Neutrophil (primary cell): ENCODE measurements at regions not wholly inside any gene's neighbourhood (a gene's known extent, or its start where the extent isn't known, plus 50 kb on each side); places are given as distances from the start of the nearest gene placed in this dataset.

ENCODE experiments used
- H3K27ac ChIP-seq: fragments of 200-600 bp; sonication (generic); 2 replicates; pipeline ENCODE4 v1.5.1; 2016; ENCODE audit warnings: mild to moderate bottlenecking, moderate library complexity
- H3K27me3 ChIP-seq: fragments of 200-600 bp; sonication (generic); 2 replicates; pipeline ENCODE4 v1.6.0; 2016; ENCODE audit warnings: mild to moderate bottlenecking
- H3K36me3 ChIP-seq: fragments of 200-600 bp; sonication (generic); 2 replicates; pipeline ENCODE4 v1.5.1; 2017
- H3K4me1 ChIP-seq, 2 experiments: fragments of 200-600 bp in 1 of 2; sonication (generic) in 1 of 2; 1 replicate in 1 of 2; 2 replicates in 1 of 2; pipeline versions ENCODE4 v1.5.1 to v1.6.1; 2013 to 2016; ENCODE audit warnings: low read depth in 1 of 2, low read length in 1 of 2, mild to moderate bottlenecking in 1 of 2, moderate library complexity in 1 of 2; ENCODE audit not compliant: control insufficient read depth in 1 of 2, insufficient read depth in 1 of 2
- H3K4me3 ChIP-seq, 2 experiments: fragments of 200-600 bp in 1 of 2; sonication (generic) in 1 of 2; 1 replicate in 1 of 2; 2 replicates in 1 of 2; pipeline ENCODE4 v1.5.1; 2013 to 2016; ENCODE audit warnings: low read depth in 1 of 2, low read length in 1 of 2, mild to moderate bottlenecking in 1 of 2, moderate library complexity in 1 of 2
- H3K9me3 ChIP-seq: fragments of 200-600 bp; sonication (generic); 2 replicates; pipeline ENCODE4 v1.5.1; 2016
- TF ChIP-seq, protein P1 (sequence below): fragments of 200-600 bp; sonication (generic); IDR thresholded peaks from 2 replicates; pipeline ENCODE4 v1.5.1; 2016; ENCODE audit warnings: antibody characterized with exemption

DNA sequence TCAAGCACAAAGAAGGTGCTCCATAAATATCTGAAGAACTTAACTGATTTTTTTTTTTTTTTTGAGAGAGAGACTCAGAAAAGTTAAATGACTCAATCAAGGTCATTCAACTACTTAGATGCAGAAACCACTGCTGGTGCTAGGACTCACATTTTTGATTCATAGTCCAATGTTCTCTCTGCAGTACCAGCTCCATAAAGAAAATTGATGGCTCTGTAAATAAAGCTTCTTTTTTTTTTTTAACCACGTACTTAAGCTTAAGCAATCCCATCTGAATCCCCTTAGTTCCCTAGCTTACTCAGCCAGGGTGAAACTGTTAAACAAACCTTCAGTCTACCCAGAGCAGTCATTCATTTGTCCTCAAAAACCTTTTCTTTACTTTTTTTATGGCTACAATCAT, 657.0 kb upstream of the WWC1 start:
- Histone ChIP-seq H3K27ac (no peak overlapping the region), H3K9me3 (no peaks in the 10 kb centered on the region), H3K36me3 (no peaks in the 10 kb centered on the region), H3K4me1 (no peaks in the 10 kb centered on the region), H3K27me3 (no peaks in the 10 kb centered on the region), H3K4me3 (no peak overlapping the region)
- TF ChIP-seq, protein P1, sequence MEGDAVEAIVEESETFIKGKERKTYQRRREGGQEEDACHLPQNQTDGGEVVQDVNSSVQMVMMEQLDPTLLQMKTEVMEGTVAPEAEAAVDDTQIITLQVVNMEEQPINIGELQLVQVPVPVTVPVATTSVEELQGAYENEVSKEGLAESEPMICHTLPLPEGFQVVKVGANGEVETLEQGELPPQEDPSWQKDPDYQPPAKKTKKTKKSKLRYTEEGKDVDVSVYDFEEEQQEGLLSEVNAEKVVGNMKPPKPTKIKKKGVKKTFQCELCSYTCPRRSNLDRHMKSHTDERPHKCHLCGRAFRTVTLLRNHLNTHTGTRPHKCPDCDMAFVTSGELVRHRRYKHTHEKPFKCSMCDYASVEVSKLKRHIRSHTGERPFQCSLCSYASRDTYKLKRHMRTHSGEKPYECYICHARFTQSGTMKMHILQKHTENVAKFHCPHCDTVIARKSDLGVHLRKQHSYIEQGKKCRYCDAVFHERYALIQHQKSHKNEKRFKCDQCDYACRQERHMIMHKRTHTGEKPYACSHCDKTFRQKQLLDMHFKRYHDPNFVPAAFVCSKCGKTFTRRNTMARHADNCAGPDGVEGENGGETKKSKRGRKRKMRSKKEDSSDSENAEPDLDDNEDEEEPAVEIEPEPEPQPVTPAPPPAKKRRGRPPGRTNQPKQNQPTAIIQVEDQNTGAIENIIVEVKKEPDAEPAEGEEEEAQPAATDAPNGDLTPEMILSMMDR = no peak

DNA sequence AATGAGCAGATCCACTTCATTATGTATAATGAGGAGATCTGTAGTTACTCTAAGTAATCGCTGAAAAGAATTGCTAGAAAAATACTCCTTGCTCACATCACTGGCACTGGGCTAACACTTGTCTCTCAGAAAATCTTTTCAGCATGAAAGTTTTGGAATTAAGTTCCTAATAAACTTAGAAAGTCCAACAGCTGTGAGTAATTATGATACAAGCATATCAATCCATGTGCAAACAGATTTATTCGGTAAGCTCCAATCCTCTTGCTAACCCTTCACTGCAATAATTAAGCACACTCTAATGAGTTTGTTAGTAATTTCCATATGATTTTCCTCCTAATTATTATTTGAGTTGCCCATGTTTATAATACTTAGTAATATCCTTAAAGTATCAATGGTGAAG, 652.6 kb upstream of the WWC1 start:
- Histone ChIP-seq H3K27me3 (no peaks in the 10 kb centered on the region), H3K9me3 (no peaks in the 10 kb centered on the region), H3K27ac (no peak overlapping the region), H3K4me3 (no peak overlapping the region), H3K36me3 (no peaks in the 10 kb centered on the region), H3K4me1 (no peaks in the 10 kb centered on the region)
- TF ChIP-seq, protein P1 = no peak

DNA sequence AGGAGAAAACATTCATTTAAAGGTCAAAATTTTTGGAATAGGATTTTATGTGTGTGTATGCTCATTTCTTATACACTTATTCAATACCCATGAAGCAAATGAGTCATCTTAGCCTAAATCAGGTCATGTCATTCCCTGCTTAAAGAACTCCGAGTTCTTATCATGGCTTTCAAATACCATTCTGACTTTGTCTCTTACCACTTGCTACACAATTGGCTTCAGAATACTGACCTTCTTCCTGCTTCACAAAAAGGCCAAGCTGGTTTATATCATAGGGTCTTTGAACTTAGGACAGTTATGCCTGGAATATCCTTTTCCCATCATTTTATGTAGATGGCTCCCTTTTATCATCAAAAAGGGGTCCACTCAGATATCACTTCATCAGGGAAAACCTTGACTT, 652.2 kb upstream of the WWC1 start:
- Histone ChIP-seq H3K36me3 (no peaks in the 10 kb centered on the region), H3K9me3 (no peaks in the 10 kb centered on the region), H3K27ac (no peak overlapping the region), H3K27me3 (no peaks in the 10 kb centered on the region), H3K4me3 (no peak overlapping the region), H3K4me1 (no peaks in the 10 kb centered on the region)
- TF ChIP-seq, protein P1 = no peak

DNA sequence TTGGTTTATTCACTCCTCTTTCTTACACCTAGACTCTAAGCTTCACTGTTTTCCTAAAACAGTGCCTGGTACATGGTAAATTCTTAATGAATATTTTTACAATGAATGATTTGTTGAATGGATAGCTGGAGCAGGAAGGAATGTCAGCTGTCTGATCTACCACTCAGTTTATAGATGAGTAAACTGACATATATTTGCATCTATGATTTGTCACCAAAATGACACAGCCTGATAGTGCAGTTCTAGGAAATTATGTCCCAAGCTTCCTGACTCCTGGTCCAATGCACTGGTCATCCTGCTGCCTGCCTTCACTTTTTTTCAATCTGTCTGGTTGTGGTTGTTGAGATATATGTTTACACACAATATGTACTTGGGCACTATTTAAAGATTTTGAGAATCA, 651.7 kb upstream of the WWC1 start:
- H3K36me3 ChIP-seq = no peaks in the 10 kb centered on the region
- no peak overlapping the region for H3K27ac ChIP-seq
- no peak overlapping the region for H3K4me3 ChIP-seq
- no peaks in the 10 kb centered on the region for H3K27me3 ChIP-seq
- TF ChIP-seq, protein P1 = no peak
- H3K9me3 ChIP-seq = no peaks in the 10 kb centered on the region
- H3K4me1 ChIP-seq = no peaks in the 10 kb centered on the region

DNA sequence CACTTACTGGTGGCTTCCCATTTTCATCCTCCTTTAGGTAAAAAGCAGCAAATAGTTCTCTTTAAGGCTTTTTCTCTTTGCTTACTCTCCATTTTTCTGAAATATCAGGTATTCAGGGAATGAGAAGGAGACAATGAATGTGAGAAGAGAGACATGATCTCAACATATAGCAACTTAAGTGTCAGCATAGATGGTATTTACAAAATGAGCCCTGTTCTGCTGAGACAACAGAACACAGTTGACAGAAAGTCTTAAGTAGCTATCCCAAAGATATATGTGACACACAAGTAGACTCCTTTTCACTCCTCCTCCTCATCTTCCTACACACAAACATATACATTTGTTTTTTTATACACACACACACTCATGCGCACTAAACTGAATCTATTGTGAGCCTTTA, 649.3 kb upstream of the WWC1 start:
- Histone ChIP-seq H3K4me3 (no peak overlapping the region), H3K27ac (no peak overlapping the region), H3K36me3 (no peaks in the 10 kb centered on the region), H3K4me1 (no peaks in the 10 kb centered on the region), H3K9me3 (no peaks in the 10 kb centered on the region), H3K27me3 (no peaks in the 10 kb centered on the region)
- TF ChIP-seq, protein P1 = no peak
